ENCODE measurements at regions not wholly inside any gene's neighbourhood (a gene's known extent, or its start where the extent isn't known, plus 50 kb on each side); places are given as distances from the start of the nearest gene placed in this dataset.

- H2AFZ ChIP-seq (ENCODE audit: low read length) = no peak overlapping the region
- H2AK5ac ChIP-seq (ENCODE audit: insufficient read length, low read length) = no peak overlapping the region
- TF ChIP-seq CTCF (conservative IDR thresholded peaks at IDR 0.05) = no peak
- no peak overlapping the region for H3K56ac ChIP-seq (ENCODE audit: insufficient read length, low read depth, low read length)
- Mint-ChIP-seq H3K9me3 (no peaks in the 10 kb centered on the region), H3K36me3 (ENCODE audit: insufficient read depth in 1 of 3, low read depth in 3 of 3) (no peaks in the 10 kb centered on the region), H3K27me3 (ENCODE audit: low read depth) (no peaks in the 10 kb centered on the region), H3K4me1 (peaks cover 33% of the 10 kb centered on the region in 2 experiments), H3K4me3 (no peak overlapping the region), H3K27ac (no peak overlapping the region)
- H4K91ac ChIP-seq (ENCODE audit: insufficient read length, low read depth, low read length) = no peak overlapping the region
- no peaks in the 10 kb centered on the region for H3K9me3 ChIP-seq (ENCODE audit: control insufficient read depth, low read depth, low read length)
- no peak for DNase-seq
- no peak overlapping the region for H2BK120ac ChIP-seq (ENCODE audit: low read depth, low read length, poor library complexity, severe bottlenecking)
- no peak overlapping the region for H3T11ph ChIP-seq (ENCODE audit: low read length)
- no peaks in the 10 kb centered on the region for H3K27me3 ChIP-seq (ENCODE audit: insufficient read depth, low read length)
- H2BK15ac ChIP-seq (ENCODE audit: low read depth, low read length) = no peak overlapping the region
- no peak overlapping the region for H2BK20ac ChIP-seq (ENCODE audit: low read depth, low read length, poor library complexity, severe bottlenecking)
- no peak overlapping the region for H2BK12ac ChIP-seq (ENCODE audit: insufficient read length, low read depth, low read length)
- no peak overlapping the region for H3K9ac ChIP-seq (ENCODE audit: extremely low read depth, insufficient read length, low read length)
- H3K23ac ChIP-seq (ENCODE audit: insufficient read length, low read depth, low read length) = no peak overlapping the region
- no peak overlapping the region for H4K8ac ChIP-seq (replicated peaks; ENCODE audit: insufficient read length, low read depth, low read length)
- WGBS (ENCODE audit: extremely low coverage, insufficient read length, low lambda C conversion rate) = no CpG with 5 or more reads among the region's 5 CpGs
- no peak overlapping the region for H2BK5ac ChIP-seq (ENCODE audit: insufficient read length, low read length)
- no peak overlapping the region for H3K18ac ChIP-seq (ENCODE audit: insufficient read length, low read depth, low read length)
- no peak overlapping the region for H3K14ac ChIP-seq (ENCODE audit: insufficient read depth, low read length)
- H3K79me2 ChIP-seq (ENCODE audit: insufficient read depth, low read length) = no peaks in the 10 kb centered on the region
- H3K27ac ChIP-seq (ENCODE audit: insufficient read length, low read depth, low read length) = no peak overlapping the region
- H3K4ac ChIP-seq (ENCODE audit: low read depth, low read length) = no peak overlapping the region
- peaks cover 17% of the 10 kb centered on the region; the same call in 1 of the 2 replicates for H3K4me1 ChIP-seq (ENCODE audit: insufficient read depth, low read length)
- H3K23me2 ChIP-seq (ENCODE audit: insufficient read length, low read depth, low read length, poor library complexity, severe bottlenecking) = no peaks in the 10 kb centered on the region
- H4K20me1 ChIP-seq (ENCODE audit: control insufficient read depth, insufficient read depth, insufficient read length) = no peaks in the 10 kb centered on the region
- H3K4me2 ChIP-seq (ENCODE audit: insufficient read depth, insufficient read length, low read length) = no peak overlapping the region
- H4K5ac ChIP-seq (ENCODE audit: insufficient read length, low read depth, low read length) = no peak overlapping the region
- no peaks in the 10 kb centered on the region for H3K79me1 ChIP-seq (ENCODE audit: insufficient read depth, low read depth, low read length, poor library complexity, severe bottlenecking)
Measured at GRCh38 chr6:132133736-132134445, 182.7 kb upstream of the CCN2 start.
